ENCODE measurements at regions not wholly inside any gene's neighbourhood (a gene's known extent, or its start where the extent isn't known, plus 50 kb on each side); places are given as distances from the start of the nearest gene placed in this dataset.

DNA sequence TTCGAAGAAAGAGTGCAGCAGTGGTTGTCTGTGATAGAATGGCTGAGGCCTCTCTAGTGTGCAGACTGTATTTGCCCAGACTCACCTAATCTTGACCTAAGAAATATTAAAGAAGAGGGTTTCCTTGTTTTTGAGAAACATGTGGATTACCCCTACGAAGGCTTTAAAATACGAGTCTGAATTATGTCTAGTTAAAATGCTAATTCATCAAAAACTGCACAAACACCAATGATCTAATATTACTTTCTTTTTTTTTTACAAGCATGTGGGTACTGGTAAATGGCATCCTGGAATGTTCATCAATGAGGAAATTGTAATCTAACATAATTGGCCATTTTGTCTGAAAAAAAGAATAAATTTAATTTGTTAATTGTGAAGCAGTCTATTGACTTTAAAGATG, 510.9 kb downstream of the EPM2A start:
- Mint-ChIP-seq H3K27me3 (peaks cover 10% of the 10 kb centered on the region), H3K4me3 (no peak overlapping the region), H3K9me3 (ENCODE audit: low read depth) (peaks cover 2% of the 10 kb centered on the region), H3K36me3 (no peaks in the 10 kb centered on the region), H3K27ac (no peak overlapping the region), H3K4me1 (no peaks in the 10 kb centered on the region)
- ATAC-seq (no peak), DNase-seq (no peak)
- CTCF ChIA-PET: no interaction called here

DNA sequence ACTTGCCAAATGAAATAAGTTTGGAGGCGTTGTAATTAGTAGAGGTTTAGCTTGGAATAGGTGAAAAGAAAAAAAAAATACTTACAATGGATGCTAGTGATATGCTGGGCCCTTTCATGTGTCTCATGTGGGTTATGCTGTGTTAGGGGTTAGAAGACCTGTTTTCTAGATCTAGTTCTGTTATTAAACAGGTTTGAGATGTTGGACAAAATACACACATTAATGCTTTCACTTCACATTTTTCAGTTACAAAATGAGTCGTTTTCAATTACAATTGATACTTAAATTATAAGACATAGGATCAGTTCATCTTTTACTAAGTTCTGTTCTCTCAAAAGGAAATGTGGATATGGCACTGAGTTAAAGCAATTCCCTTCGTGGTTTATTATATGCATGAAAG, 509.8 kb downstream of the EPM2A start:
- CTCF ChIA-PET: no interaction called here
- H3K4me1 Mint-ChIP-seq: no peaks in the 10 kb centered on the region

GRCh38 chr6:145227593-145227992, 507.7 kb downstream of the EPM2A start:
- CTCF ChIA-PET: no interaction called here
- no peaks in the 10 kb centered on the region for H3K4me1 Mint-ChIP-seq
- H3K27ac Mint-ChIP-seq: no peak overlapping the region
- no peaks in the 10 kb centered on the region for H3K36me3 Mint-ChIP-seq
- peaks cover 6% of the 10 kb centered on the region for H3K27me3 Mint-ChIP-seq
- H3K4me3 Mint-ChIP-seq: no peak overlapping the region
- H3K9me3 Mint-ChIP-seq (ENCODE audit: low read depth): no peaks in the 10 kb centered on the region
- no peak for ATAC-seq
- no peak for DNase-seq

More for the DNA sequence above, 509.8 kb downstream of the EPM2A start:
- Mint-ChIP-seq H3K36me3 (no peaks in the 10 kb centered on the region), H3K27me3 (peaks cover 10% of the 10 kb centered on the region), H3K4me3 (no peak overlapping the region), H3K27ac (no peak overlapping the region), H3K9me3 (ENCODE audit: low read depth) (peaks cover under 1% of the 10 kb centered on the region)
- DNase-seq: no peak
- ATAC-seq: no peak

- Mint-ChIP-seq H3K27ac (no peak overlapping the region), H3K9me3 (ENCODE audit: low read depth) (no peaks in the 10 kb centered on the region), H3K4me3 (no peak overlapping the region), H3K27me3 (peaks cover 2% of the 10 kb centered on the region), H3K4me1 (no peaks in the 10 kb centered on the region), H3K36me3 (no peaks in the 10 kb centered on the region)
- DNase-seq (no peak), ATAC-seq (no peak)
- CTCF ChIA-PET: no interaction called here
Observed at GRCh38 chr6:145228962-145229582, 506.2 kb downstream of the EPM2A start.

GRCh38 chr6:145233955-145234354, 501.4 kb downstream of the EPM2A start:
- Mint-ChIP-seq H3K36me3 (no peaks in the 10 kb centered on the region), H3K4me3 (no peak overlapping the region), H3K27me3 (peaks cover 11% of the 10 kb centered on the region), H3K27ac (no peak overlapping the region), H3K4me1 (no peaks in the 10 kb centered on the region), H3K9me3 (ENCODE audit: low read depth) (peaks cover 1% of the 10 kb centered on the region)
- ATAC-seq (no peak), DNase-seq (no peak)
- CTCF ChIA-PET: no interaction called here

DNA sequence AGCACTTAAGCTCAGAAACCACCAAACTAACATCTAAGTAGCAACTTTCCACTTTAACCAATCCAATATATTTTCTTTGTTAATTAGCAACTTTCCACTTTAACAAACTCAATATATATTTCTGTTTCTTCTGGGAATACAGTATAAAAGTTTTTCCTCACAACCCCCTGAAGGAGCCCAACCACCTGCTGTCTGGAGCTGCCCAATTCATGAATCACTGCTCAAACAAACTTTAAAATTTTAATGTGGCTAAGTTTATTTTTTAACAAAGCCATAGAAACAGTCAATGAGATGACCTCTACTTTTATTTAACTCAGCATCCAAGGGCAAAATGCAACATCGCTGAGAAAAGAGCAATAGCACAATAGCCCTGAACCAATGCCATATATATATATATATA, 500.1 kb downstream of the EPM2A start:
- Mint-ChIP-seq H3K4me3 (no peak overlapping the region), H3K4me1 (no peaks in the 10 kb centered on the region), H3K36me3 (no peaks in the 10 kb centered on the region), H3K27ac (no peak overlapping the region), H3K9me3 (ENCODE audit: low read depth) (peaks cover 1% of the 10 kb centered on the region), H3K27me3 (peaks cover 11% of the 10 kb centered on the region)
- no peak for DNase-seq
- ATAC-seq: no peak
- CTCF ChIA-PET: no interaction called here

GRCh38 chr6:145238787-145239186, 496.5 kb downstream of the EPM2A start:
- ATAC-seq (no peak), DNase-seq (no peak)
- Mint-ChIP-seq H3K36me3 (no peaks in the 10 kb centered on the region), H3K4me3 (no peak overlapping the region), H3K9me3 (ENCODE audit: low read depth) (peaks cover 1% of the 10 kb centered on the region), H3K4me1 (no peaks in the 10 kb centered on the region), H3K27me3 (peaks cover 13% of the 10 kb centered on the region), H3K27ac (no peak overlapping the region)
- CTCF ChIA-PET: no interaction called here

- Mint-ChIP-seq H3K36me3 (no peaks in the 10 kb centered on the region), H3K27ac (no peak overlapping the region), H3K4me1 (no peaks in the 10 kb centered on the region), H3K27me3 (peaks cover 8% of the 10 kb centered on the region), H3K9me3 (ENCODE audit: low read depth) (no peaks in the 10 kb centered on the region), H3K4me3 (no peak overlapping the region)
- no peak for ATAC-seq
- DNase-seq: no peak
- CTCF ChIA-PET: no interaction called here
Observed at GRCh38 chr6:145241039-145241438, 494.3 kb downstream of the EPM2A start.

DNA sequence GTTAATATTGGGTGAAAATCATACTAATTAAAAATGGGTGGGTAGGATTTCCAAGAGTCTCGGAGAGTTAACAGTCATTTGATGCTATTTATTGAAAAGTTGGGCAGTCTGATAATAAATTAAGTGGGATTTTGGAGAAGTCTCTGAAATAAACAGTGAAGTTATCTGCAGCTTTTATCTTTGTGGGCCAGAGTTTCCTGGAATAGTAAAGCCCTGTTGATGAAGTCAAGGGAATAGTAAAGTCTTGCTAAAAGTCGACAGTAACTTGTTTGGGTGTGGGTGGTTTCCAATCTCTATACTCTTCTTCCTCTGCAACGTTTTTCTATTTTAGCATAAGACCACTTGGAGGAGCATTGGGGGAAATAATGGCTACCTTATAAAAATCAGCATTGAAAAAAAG, 493.6 kb downstream of the EPM2A start:
- ATAC-seq: no peak
- H3K27me3 Mint-ChIP-seq: peaks cover 8% of the 10 kb centered on the region
- H3K27ac Mint-ChIP-seq: no peak overlapping the region
- H3K36me3 Mint-ChIP-seq: no peaks in the 10 kb centered on the region
- H3K4me1 Mint-ChIP-seq: no peaks in the 10 kb centered on the region
- no peaks in the 10 kb centered on the region for H3K9me3 Mint-ChIP-seq (ENCODE audit: low read depth)
- no peak for DNase-seq
- H3K4me3 Mint-ChIP-seq: no peak overlapping the region
- CTCF ChIA-PET: no interaction called here

GRCh38 chr6:145244349-145245100, 490.8 kb downstream of the EPM2A start:
- no peak overlapping the region for H3K27ac Mint-ChIP-seq
- DNase-seq (no peak), ATAC-seq (no peak)
- no peaks in the 10 kb centered on the region for H3K4me1 Mint-ChIP-seq
- no peaks in the 10 kb centered on the region for H3K36me3 Mint-ChIP-seq
- no peak overlapping the region for H3K4me3 Mint-ChIP-seq
- CTCF ChIA-PET: no interaction called here
- peaks cover 2% of the 10 kb centered on the region for H3K27me3 Mint-ChIP-seq
- peaks cover 3% of the 10 kb centered on the region for H3K9me3 Mint-ChIP-seq (ENCODE audit: low read depth)

DNA sequence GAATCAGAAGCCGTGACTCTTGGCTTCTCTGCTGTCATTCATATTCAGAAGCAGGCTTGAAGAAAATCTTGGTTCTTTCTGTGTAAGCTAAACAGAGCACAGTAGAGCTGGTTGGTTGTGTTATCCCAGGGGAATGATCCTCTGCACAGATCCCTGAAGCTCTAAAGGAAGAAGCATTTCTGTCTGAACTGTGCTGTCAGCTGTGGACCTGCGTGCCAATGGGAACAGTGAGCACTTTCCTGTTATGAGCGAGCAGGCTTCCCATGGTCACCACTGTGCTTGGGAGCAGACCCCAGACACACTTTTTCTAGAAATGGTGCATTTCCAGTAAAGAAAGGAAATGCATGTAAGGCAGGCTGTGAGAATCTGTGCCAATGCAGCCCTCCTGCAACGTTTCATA, 490.2 kb downstream of the EPM2A start:
- Mint-ChIP-seq H3K27me3 (peaks cover 2% of the 10 kb centered on the region), H3K27ac (no peak overlapping the region), H3K4me3 (no peak overlapping the region), H3K4me1 (no peaks in the 10 kb centered on the region), H3K9me3 (ENCODE audit: low read depth) (peaks cover 3% of the 10 kb centered on the region), H3K36me3 (no peaks in the 10 kb centered on the region)
- DNase-seq (no peak), ATAC-seq (no peak)
- CTCF ChIA-PET: no interaction called here

- ATAC-seq (no peak), DNase-seq (no peak)
- Mint-ChIP-seq H3K9me3 (ENCODE audit: low read depth) (peaks cover 3% of the 10 kb centered on the region), H3K4me3 (no peak overlapping the region), H3K36me3 (no peaks in the 10 kb centered on the region), H3K27me3 (no peaks in the 10 kb centered on the region), H3K27ac (no peak overlapping the region), H3K4me1 (no peaks in the 10 kb centered on the region)
- CTCF ChIA-PET: no interaction called here
Observed at GRCh38 chr6:145247692-145248419, 487.5 kb downstream of the EPM2A start.

GRCh38 chr6:145250436-145250835, 484.9 kb downstream of the EPM2A start:
- Mint-ChIP-seq H3K4me1 (no peaks in the 10 kb centered on the region), H3K9me3 (ENCODE audit: low read depth) (peaks cover 3% of the 10 kb centered on the region), H3K27me3 (no peaks in the 10 kb centered on the region), H3K36me3 (no peaks in the 10 kb centered on the region), H3K27ac (no peak overlapping the region), H3K4me3 (no peak overlapping the region)
- DNase-seq (no peak), ATAC-seq (no peak)
- CTCF ChIA-PET: no interaction called here

- Mint-ChIP-seq H3K4me1 (no peaks in the 10 kb centered on the region), H3K4me3 (no peak overlapping the region), H3K27me3 (no peaks in the 10 kb centered on the region), H3K27ac (no peak overlapping the region), H3K36me3 (no peaks in the 10 kb centered on the region), H3K9me3 (ENCODE audit: low read depth) (peaks cover 3% of the 10 kb centered on the region)
- CTCF ChIA-PET: no interaction called here
- DNase-seq (no peak), ATAC-seq (no peak)
Observed at GRCh38 chr6:145252737-145253136, 482.6 kb downstream of the EPM2A start.
